Activated CD4-positive, alpha-beta T cell treated with anti-CD3 and anti-CD28 coated beads for 1 hour (primary cell): ENCODE measurements at regions not wholly inside any gene's neighbourhood (a gene's known extent, or its start where the extent isn't known, plus 50 kb on each side); places are given as distances from the start of the nearest gene placed in this dataset.

Experiments used
- DNase-seq: peaks from one replicate; pipeline ENCODE4 v3.0.0-alpha.2; 2020

DNA sequence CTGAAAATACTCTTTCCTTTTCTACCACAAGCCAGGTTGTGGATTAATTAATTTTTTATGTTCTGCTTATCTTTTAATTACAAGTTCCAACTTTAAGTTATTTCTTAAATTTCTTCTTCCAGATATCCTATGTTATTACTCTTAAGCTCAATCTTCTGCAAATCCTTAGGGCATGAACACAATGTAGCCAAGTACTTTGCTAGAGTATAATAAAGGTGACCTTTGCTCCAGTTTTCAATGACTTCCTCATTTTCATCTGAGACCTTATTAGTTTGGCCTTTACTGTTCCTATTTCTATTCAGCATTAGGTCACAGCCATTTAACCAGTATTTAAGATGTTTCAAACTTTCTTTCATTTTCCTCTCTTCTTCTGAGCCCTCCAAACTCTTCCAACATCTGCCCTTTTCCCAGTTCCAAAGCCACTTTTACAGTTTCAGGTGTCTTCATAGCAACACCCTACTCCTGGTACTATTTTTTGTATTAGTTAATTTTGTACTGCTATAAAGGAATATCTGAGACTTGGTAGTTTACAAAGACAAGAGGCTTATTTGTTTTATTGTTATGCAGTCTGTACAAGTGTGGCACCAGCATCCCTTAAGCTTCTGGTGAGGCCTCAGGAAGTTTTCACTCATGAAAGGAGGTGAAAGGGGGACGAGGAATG lies 886.2 kb upstream of the GHITM start:
- DNase-seq: no peak

DNA sequence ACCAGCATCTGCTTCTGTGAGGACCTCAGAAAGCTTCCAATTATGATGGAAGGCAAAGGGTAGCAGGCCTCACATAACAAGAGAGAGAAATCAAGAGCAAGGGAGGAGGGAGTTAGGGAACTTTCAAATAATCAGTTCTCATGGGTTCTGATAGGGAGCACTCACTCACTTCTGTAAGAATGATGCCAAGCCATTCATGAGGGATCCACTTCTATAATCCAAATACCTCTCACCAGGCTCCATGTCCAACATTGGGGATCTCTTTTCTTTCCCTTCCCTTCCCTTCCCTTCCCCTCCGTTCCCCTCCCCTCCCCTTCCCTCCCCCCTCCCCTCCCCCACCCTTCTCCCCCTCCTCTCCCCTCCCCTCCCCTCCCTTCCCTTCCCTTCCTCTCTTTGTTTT lies 884.6 kb upstream of the GHITM start:
- DNase-seq: no peak

DNA sequence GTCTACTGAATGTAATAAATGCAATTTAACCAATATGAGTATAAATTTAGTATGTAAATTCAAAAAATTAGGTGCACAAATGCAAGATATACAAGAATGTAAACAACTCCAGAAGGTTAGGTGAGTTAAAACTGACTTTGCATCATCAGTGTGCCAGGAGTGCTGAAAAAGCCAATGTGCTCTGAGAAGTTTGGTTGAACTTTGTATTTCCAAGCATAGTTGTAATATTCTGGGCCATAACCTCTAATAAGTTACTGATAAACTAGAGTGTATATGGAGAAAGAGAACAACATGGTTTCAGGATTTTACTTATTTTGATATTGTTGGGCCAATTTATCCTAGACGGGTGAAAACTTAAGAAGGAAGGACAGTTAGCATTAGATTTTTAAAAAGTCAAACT lies 876.9 kb upstream of the GHITM start:
- no peak for DNase-seq

GRCh38 chr10:83272666-83273434 lies 866.5 kb upstream of the GHITM start:
- no peak for DNase-seq

GRCh38 chr10:83274088-83274487 lies 865.2 kb upstream of the GHITM start:
- no peak for DNase-seq

- DNase-seq: no peak
Observed at GRCh38 chr10:83276971-83277370, 862.3 kb upstream of the GHITM start.

DNA sequence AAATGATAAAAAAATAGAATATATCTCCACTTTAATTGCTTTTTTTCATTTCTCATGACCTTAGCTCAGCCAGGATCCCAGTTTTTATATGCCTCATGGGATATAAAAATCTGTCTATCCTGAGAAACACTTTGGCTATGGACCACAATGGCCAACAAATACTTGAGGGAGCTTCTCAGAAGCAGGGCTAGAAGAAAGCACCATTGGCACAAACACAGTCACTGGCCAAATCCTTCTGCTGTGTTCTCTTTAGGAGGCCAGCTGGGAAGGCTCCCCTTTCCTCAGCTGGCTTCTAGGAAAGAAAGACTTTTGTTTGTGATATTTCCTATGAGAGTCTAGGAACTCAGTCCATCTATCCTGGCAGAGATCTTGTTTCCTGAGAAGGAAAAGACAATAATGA lies 856.2 kb upstream of the GHITM start:
- no peak for DNase-seq

DNA sequence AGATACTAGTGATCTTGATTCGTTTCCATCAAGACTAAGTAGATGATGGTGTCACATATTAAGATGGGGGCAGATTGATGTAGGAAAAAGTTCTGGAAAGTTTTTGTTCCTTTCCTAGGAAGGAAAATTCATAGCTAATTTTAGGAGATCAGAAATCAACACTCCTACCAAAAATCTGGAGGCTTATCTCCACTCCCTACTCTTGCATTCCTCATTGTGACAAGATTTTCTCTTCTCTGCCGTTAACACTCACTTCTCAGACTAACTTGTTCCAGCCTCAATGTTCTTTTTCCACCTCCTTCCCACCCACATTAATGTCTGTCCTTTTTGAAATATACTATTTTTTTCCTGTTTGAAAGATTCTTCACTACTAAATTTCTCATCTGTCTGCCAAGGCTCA lies 851.9 kb upstream of the GHITM start:
- no peak for DNase-seq

- DNase-seq: no peak
Observed at GRCh38 chr10:83289373-83289772, 849.9 kb upstream of the GHITM start.

- no peak for DNase-seq
Observed at GRCh38 chr10:83289948-83290347, 849.4 kb upstream of the GHITM start.

- DNase-seq: no peak
Observed at GRCh38 chr10:83301732-83302131, 837.6 kb upstream of the GHITM start.

DNA sequence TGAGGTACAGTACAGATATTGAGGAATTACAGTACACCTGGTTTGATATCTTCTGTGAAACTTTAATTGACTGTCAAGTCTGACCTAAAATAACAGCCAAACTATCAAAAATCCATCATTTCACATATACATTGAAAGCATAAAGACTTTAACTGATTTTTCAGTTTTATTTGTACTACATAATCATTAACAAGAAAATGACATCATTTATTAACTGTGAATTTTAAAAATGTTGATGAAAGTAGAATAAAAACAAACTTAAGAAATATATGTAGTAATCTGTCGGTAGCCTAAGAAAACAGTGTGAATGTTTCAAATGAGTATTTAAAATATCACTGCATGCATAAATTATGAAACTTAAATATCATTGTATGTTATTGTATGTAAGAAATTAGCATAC lies 836.7 kb upstream of the GHITM start:
- DNase-seq: no peak

DNA sequence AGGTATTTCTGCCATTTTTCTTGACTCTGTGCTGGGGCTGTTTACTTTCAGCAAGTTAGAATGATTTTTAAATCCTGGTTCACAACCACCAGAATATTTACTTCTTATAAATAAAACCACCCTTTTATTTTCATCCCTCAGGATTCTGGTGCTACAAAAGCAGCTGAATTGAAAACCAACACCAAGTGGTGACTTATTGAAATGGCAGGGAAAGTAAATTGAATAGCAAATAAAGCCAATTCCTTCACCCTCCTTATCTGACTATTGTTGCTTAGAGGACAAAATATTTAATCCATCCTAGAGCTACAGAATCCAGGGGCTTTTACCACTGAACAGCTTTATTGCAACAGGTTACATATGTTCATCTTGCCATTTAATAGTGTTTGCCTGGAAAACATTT lies 828.6 kb upstream of the GHITM start:
- no peak for DNase-seq

- no peak for DNase-seq
Observed at GRCh38 chr10:83312570-83312969, 826.7 kb upstream of the GHITM start.

DNA sequence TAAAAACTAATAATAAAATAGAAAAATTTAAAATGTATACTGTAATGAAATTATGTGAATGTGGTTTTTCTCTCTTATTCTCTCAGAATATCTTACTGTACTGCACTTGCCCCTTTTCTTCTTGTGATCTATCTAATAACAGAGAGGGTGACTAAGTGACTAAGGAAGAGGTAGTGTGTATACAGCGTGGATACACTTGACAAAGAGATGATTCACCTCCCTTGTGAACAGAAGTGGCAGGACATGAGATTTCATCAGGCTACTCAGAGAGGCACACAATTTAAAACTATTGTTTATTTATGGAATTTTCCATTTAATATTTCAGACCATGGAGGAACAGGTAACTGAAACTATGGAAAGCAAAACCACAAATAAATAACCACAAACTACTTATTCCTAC lies 806.6 kb upstream of the GHITM start:
- DNase-seq: no peak

GRCh38 chr10:83333566-83333965 lies 805.7 kb upstream of the GHITM start:
- no peak for DNase-seq

DNA sequence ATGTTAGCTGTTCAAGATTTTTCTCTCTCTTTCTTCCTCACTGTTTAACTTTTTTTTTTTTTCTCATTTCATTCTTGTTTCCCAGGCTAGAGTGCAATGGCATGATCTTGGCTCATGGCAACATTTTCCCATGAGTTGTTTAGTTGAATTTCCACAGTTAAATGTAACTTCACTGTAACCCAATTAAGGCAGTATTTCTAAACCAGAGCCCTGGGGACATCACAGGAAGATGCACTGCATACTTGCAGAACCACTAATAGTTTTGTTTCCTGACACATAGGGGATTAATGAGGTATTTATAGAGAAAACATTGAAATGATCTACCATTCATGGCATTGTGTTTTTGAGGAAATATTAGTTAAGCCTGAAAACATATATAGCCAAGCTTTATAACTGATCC lies 795.6 kb upstream of the GHITM start:
- no peak for DNase-seq

GRCh38 chr10:83346266-83346910 lies 792.9 kb upstream of the GHITM start:
- no peak for DNase-seq

DNA sequence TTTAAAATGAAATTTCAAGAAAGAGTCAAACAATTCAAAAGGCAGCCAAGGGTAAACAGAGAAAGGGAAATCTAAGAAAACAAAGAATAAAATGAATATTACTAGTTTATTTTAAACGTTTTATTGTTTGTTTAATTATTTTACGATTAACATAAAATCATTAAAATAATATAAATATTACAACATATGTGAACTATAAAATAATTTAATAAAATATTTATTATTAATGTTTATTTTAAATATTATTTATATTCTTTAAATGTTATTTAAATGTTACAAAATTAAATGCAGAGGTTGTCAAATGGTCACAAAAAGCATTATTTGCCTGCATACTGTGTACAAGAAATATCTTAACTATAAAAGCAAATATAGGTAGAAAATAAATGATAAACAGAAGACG lies 786.7 kb upstream of the GHITM start:
- DNase-seq: no peak

GRCh38 chr10:83354456-83354855 lies 784.9 kb upstream of the GHITM start:
- no peak for DNase-seq

DNA sequence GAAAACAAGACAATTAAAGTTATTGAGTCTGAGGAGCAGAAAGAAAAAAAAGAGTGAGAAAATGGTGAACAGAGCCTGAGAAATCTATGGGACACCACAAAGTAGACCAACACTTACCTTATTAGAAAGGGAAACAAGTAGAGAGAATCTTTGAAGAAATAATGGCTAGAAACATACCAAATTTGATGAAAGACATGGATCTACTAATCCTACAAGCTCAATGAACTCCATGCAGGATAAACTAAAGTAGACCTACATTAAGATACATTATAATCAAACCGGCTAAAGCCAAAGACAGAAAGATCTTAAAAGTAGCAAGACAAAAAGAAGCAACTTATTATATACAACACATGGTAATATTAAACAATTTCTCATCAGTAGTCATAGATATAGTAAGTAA lies 782.3 kb upstream of the GHITM start:
- DNase-seq: no peak

DNA sequence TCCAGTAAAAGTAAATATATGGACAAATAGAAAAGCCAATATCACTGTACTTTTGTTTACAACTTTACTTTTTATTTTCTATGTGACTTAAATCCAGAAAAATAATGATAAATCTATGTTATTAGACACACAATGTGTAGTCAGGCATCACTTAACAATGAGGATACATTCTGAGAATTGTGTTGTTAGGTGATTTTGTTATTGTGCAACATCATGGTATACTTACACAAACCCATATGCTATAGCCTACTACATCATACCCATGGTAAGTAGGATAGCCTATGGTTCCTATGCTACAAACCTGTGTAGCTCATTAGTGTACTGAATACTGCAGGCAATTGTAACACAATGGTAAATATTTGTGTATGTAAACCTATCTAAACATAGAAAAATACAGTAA lies 781.7 kb upstream of the GHITM start:
- no peak for DNase-seq

- no peak for DNase-seq
Observed at GRCh38 chr10:83367036-83367435, 772.3 kb upstream of the GHITM start.
